Endothelial cell of umbilical vein (primary cell): ENCODE measurements at regions not wholly inside any gene's neighbourhood (a gene's known extent, or its start where the extent isn't known, plus 50 kb on each side); places are given as distances from the start of the nearest gene placed in this dataset.

Source experiments
- BruUV-seq: library from RNA; stranded (reverse); fragments of 400-500 nt; replicated peaks from 2 replicates; lab custom pipeline; 2021; lab: Mats Ljungman, UMichigan
- CTCF ChIA-PET: fragments of 300-600, 350-600 bp; sonication (Branson Sonifier 250); formaldehyde crosslinking; loops from one replicate; lab custom pipeline; 2021; ENCODE audit warnings: antibody characterized with exemption, inconsistent platforms; lab: Charles Lee
- POLR2A ChIA-PET: fragments of 300-600, 350-600 bp; sonication (Branson Sonifier 250); formaldehyde crosslinking; loops from one replicate; lab custom pipeline; 2021; ENCODE audit warnings: antibody characterized with exemption, inconsistent platforms; lab: Charles Lee
- DNase-seq: peaks from one replicate; pipeline ENCODE4 v3.0.0-alpha.2; 2011; ENCODE audit warnings: low read depth, low spot score
- FAIRE-seq: peaks from 2 replicates; lab custom pipeline; 2011; peaks lifted over from hg19 to GRCh38; lab: Jason Lieb, UNC
- H2AFZ ChIP-seq: 2 replicates; pipeline ENCODE4 v1.6.0; 2012; ENCODE audit warnings: low read depth, low read length, control low read depth, inconsistent platforms
- H3K27ac ChIP-seq: 2 replicates; pipeline ENCODE4 v1.5.1; 2011; ENCODE audit warnings: low read depth, mild to moderate bottlenecking, control low read depth, low read length, moderate library complexity; ENCODE audit not compliant: insufficient read depth
- H3K27me3 ChIP-seq, 2 experiments: 2 replicates each; pipeline versions ENCODE4 v1.6.0 to v1.6.1; 2011; ENCODE audit warnings: low read length in 2 of 2, mixed read lengths in 1 of 2; ENCODE audit not compliant: control insufficient read depth in 2 of 2, insufficient read depth in 2 of 2
- H3K36me3 ChIP-seq, 2 experiments: 2 replicates in 1 of 2; 3 replicates in 1 of 2; pipeline ENCODE4 v1.5.1; 2011; ENCODE audit warnings: low read length in 2 of 2, mild to moderate bottlenecking in 1 of 2, moderate library complexity in 1 of 2; ENCODE audit not compliant: control insufficient read depth in 2 of 2, insufficient read depth in 2 of 2; ENCODE audit errors: extremely low read depth in 1 of 2
- H3K4me1 ChIP-seq: 3 replicates; pipeline ENCODE4 v1.5.1; 2011; ENCODE audit warnings: mild to moderate bottlenecking, low read length; ENCODE audit not compliant: control insufficient read depth, insufficient read depth; ENCODE audit errors: extremely low read depth
- H3K4me2 ChIP-seq: 2 replicates; pipeline ENCODE4 v1.6.1; 2011; ENCODE audit warnings: low read length, control low read depth, mixed read lengths; ENCODE audit not compliant: insufficient read depth
- H3K4me3 ChIP-seq, 3 experiments: fragments of 200-600 bp in 1 of 3; sonication (generic), shearing (Covaris generic) in 1 of 3; replicated peaks in 1 of 3; 2 replicates each; pipeline ENCODE4 v1.5.1; 2011 to 2016; ENCODE audit warnings: control low read depth in 3 of 3, low read length in 3 of 3, mild to moderate bottlenecking in 2 of 3, inconsistent platforms in 1 of 3, low read depth in 1 of 3, moderate library complexity in 1 of 3; ENCODE audit not compliant: insufficient read depth in 1 of 3
- H3K79me2 ChIP-seq: 2 replicates; pipeline ENCODE4 v1.6.0; 2012; ENCODE audit warnings: low read length, inconsistent platforms; ENCODE audit not compliant: control insufficient read depth, insufficient read depth
- H3K9ac ChIP-seq: replicated peaks from 2 replicates; pipeline ENCODE3; 2011; ENCODE audit warnings: low read length, control low read depth; ENCODE audit not compliant: insufficient read depth; ENCODE audit errors: extremely low read depth
- H3K9me1 ChIP-seq: replicated peaks from 3 replicates; pipeline ENCODE4 v1.6.0; 2011; ENCODE audit warnings: mild to moderate bottlenecking, low read length; ENCODE audit not compliant: control insufficient read depth, insufficient read depth; ENCODE audit errors: extremely low read depth
- H3K9me3 ChIP-seq: replicated peaks from 2 replicates; pipeline ENCODE4 v1.5.1; 2012; ENCODE audit warnings: low read length, inconsistent platforms; ENCODE audit not compliant: control insufficient read depth, insufficient read depth
- H4K20me1 ChIP-seq: replicated peaks from 2 replicates; pipeline ENCODE3; 2011; ENCODE audit warnings: mild to moderate bottlenecking, low read length; ENCODE audit not compliant: control insufficient read depth, insufficient read depth; ENCODE audit errors: extremely low read depth
- CTCF ChIP-seq, 2 donors: IDR thresholded peaks; 1 replicate in 1 of 2; 2 replicates in 1 of 2; pipeline ENCODE4 v1.5.1; 2011; ENCODE audit warnings: low read length in 2 of 2, mild to moderate bottlenecking in 2 of 2, moderate library complexity in 2 of 2, control low read depth in 1 of 2, inconsistent platforms in 1 of 2, low read depth in 1 of 2; ENCODE audit not compliant: insufficient read depth in 1 of 2; ENCODE audit errors: extremely low read depth in 1 of 2
- EZH2 ChIP-seq: IDR thresholded peaks from 2 replicates; pipeline ENCODE4 v1.6.1; 2012; ENCODE audit warnings: borderline replicate concordance, low read depth, mild to moderate bottlenecking, moderate library complexity, low read length, inconsistent platforms; ENCODE audit not compliant: severe bottlenecking
- FOS ChIP-seq: IDR thresholded peaks from 2 replicates; pipeline ENCODE4 v1.6.1; 2011; ENCODE audit warnings: mild to moderate bottlenecking, low read length, moderate library complexity, borderline replicate concordance; ENCODE audit not compliant: insufficient read depth
- GATA2 ChIP-seq: IDR thresholded peaks from 2 replicates; pipeline ENCODE4 v1.7.0; 2011; ENCODE audit warnings: low read depth, mild to moderate bottlenecking, moderate library complexity, mixed read lengths, low read length; ENCODE audit not compliant: insufficient read length, insufficient read depth
- JUN ChIP-seq: IDR thresholded peaks from 2 replicates; pipeline ENCODE4 v1.6.1; 2011; ENCODE audit warnings: borderline replicate concordance, low read depth; ENCODE audit not compliant: insufficient read length, insufficient read depth
- MYC ChIP-seq: IDR thresholded peaks from one replicate; pipeline ENCODE4 v1.6.1; 2011; ENCODE audit warnings: mild to moderate bottlenecking, low read depth, low read length
- POLR2A ChIP-seq: IDR thresholded peaks from 2 replicates; pipeline ENCODE4 v1.6.1; 2012; ENCODE audit warnings: low read depth, mild to moderate bottlenecking, control low read depth, low read length
- POLR2AphosphoS5 ChIP-seq: IDR thresholded peaks from 2 replicates; pipeline ENCODE4 v1.6.1; 2012; ENCODE audit warnings: low read depth, mild to moderate bottlenecking, control low read depth, low read length, moderate library complexity; ENCODE audit not compliant: insufficient read depth
- dilution Hi-C: fragments of 300-500 bp; cut with MboI; formaldehyde crosslinking; loops from one replicate; pipeline ENCODE4 v1.15.0; 2019; ENCODE audit warnings: low sequenced_read_pairs; ENCODE audit not compliant: extremely low pct_ligation_motif_present
- intact Hi-C: fragments of 100-400 bp; cut with micrococcal nuclease; formaldehyde crosslinking; loops from one replicate; pipeline ENCODE4 v1.10.0; 2022
- TF ChIP-seq, protein P1 (sequence below): IDR thresholded peaks from 2 replicates; pipeline ENCODE4 v1.6.1; 2011; ENCODE audit not compliant: insufficient read depth, insufficient read length

DNA sequence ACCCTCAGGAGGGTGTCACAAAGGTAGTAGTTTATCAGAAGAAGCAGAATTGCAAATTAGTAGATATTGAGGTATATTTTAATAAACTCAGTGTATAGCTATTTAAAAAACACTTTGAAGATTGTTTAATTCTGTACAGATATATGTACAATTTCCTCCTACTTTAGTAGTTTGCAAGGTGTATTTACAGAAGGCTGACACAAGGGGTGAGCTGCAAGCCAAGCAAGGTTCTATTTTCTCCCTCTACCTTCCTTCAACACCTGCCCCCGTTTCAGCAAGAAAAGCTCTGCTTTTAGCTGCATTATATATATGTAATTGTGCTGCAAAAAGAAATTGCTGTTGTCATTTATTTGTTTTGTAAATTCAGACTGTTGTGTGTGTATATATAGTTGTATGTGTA is 674.2 kb upstream of the PKN2 start:
- FAIRE-seq (no peak), DNase-seq (no peak)
- ChIA-PET CTCF (no interaction called here), POLR2A (no interaction called here)
- intact Hi-C loops (no loop called here), dilution Hi-C loops (no loop called here)
- H2AFZ ChIP-seq, result no peak overlapping the region
- H3K27me3 ChIP-seq, result no peaks in the 10 kb centered on the region
- H3K36me3 ChIP-seq, result no peaks in the 10 kb centered on the region
- no TSS peak for BruUV-seq
- H3K4me1 ChIP-seq, result peaks cover 14% of the 10 kb centered on the region
- H3K79me2 ChIP-seq, result no peaks in the 10 kb centered on the region
- no peak overlapping the region for H3K27ac ChIP-seq
- no peak overlapping the region for H3K4me3 ChIP-seq
- H3K9ac ChIP-seq, result no peak overlapping the region
- H3K9me3 ChIP-seq, result no peaks in the 10 kb centered on the region
- H3K9me1 ChIP-seq, result no peaks in the 10 kb centered on the region
- no peak overlapping the region for H3K4me2 ChIP-seq
- H4K20me1 ChIP-seq, result no peaks in the 10 kb centered on the region
- TF ChIP-seq, protein P1, sequence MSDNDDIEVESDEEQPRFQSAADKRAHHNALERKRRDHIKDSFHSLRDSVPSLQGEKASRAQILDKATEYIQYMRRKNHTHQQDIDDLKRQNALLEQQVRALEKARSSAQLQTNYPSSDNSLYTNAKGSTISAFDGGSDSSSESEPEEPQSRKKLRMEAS, result no peak
- TF ChIP-seq POLR2AphosphoS5, result no peak
- no peak for TF ChIP-seq GATA2
- no peak for TF ChIP-seq POLR2A

GRCh38 chr1:88013485-88013884 is 670.6 kb upstream of the PKN2 start:
- Histone ChIP-seq H3K9ac (no peak overlapping the region), H3K4me3 (no peak overlapping the region), H4K20me1 (no peaks in the 10 kb centered on the region), H3K4me1 (peaks cover 19% of the 10 kb centered on the region), H2AFZ (no peak overlapping the region), H3K9me1 (no peaks in the 10 kb centered on the region), H3K27me3 (no peaks in the 10 kb centered on the region), H3K4me2 (peak overlapping the region; percentile 25), H3K36me3 (no peaks in the 10 kb centered on the region), H3K9me3 (no peaks in the 10 kb centered on the region), H3K27ac (no peak overlapping the region), H3K79me2 (no peaks in the 10 kb centered on the region)
- FAIRE-seq (peak; percentile 82), DNase-seq (peak; percentile 73)
- CTCF ChIA-PET, result interaction anchor here (0.8 to 1.9 kb wide), 3 partner anchors 8 to 48 kb away, joined by 3 to 7 read pairs (median 6); no protein-coding TSS in a partner anchor
- dilution Hi-C loops, result no loop called here
- POLR2A ChIA-PET, result no interaction called here
- no TSS peak for BruUV-seq
- intact Hi-C loops, result no loop called here
- no peak for TF ChIP-seq EZH2
- TF ChIP-seq FOS, result peak; percentile 75
- TF ChIP-seq MYC, result no peak
- peak; percentile 58 for TF ChIP-seq JUN
- no peak for TF ChIP-seq POLR2A
- no peak for TF ChIP-seq CTCF (IDR thresholded peaks at IDR 0.05; ENCODE audit: extremely low read depth in 1 of 2, insufficient read depth in 1 of 2, low read depth in 1 of 2, low read length in 2 of 2)
- peak; percentile 75 for TF ChIP-seq GATA2
- TF ChIP-seq POLR2AphosphoS5, result no peak
- TF ChIP-seq, protein P1, result no peak
